ENCODE measurements at regions not wholly inside any gene's neighbourhood (a gene's known extent, or its start where the extent isn't known, plus 50 kb on each side); places are given as distances from the start of the nearest gene placed in this dataset.
"Not testable (repeated sequence)": the region's sequence is repeated elsewhere in the genome, so short reads cannot be mapped to it uniquely, and the experiment has no call there.

GRCh38 chr1:55296247-55296646, 81.1 kb upstream of the USP24 start:
- TF ChIP-seq ZBTB4 (CRISPR knock-in tag; IDR thresholded peaks at IDR 0.05); ATF2 (IDR thresholded peaks at IDR 0.05; ENCODE audit: low read length); RCOR1 (conservative IDR thresholded peaks at IDR 0.05; ENCODE audit: low read depth, low read length); CREM (IDR thresholded peaks at IDR 0.05; ENCODE audit: low read depth); PBX3 (IDR thresholded peaks at IDR 0.05; ENCODE audit: insufficient replicate concordance, low read depth, low read length); EZH2 (IDR thresholded peaks at IDR 0.05; ENCODE audit: borderline replicate concordance, control insufficient read depth, low read depth, low read length); ASH2L (IDR thresholded peaks at IDR 0.05; ENCODE audit: borderline replicate concordance, low read depth); CTCF (IDR thresholded peaks at IDR 0.05 in 2 of 3, conservative IDR thresholded peaks at IDR 0.05 in 1 of 3; ENCODE audit: control insufficient read depth in 2 of 3, extremely low read depth in 1 of 3, insufficient read depth in 1 of 3, low read depth in 3 of 3, low read length in 3 of 3); CEBPB (IDR thresholded peaks at IDR 0.05; ENCODE audit: borderline replicate concordance in 1 of 2, low read depth in 2 of 2, low read length in 2 of 2); HCFC1 (IDR thresholded peaks at IDR 0.05; ENCODE audit: low read length); SP1 (IDR thresholded peaks at IDR 0.05; ENCODE audit: low read depth, low read length); POLR2A (IDR thresholded peaks at IDR 0.05; ENCODE audit: low read depth, low read length): not testable (repeated sequence)
